BLaER1 treated with 17β-estradiol and CSF1 and Interleukin-3, amounts not matched to agents 10 nM and 100 nM (cell line): ENCODE measurements at regions not wholly inside any gene's neighbourhood (a gene's known extent, or its start where the extent isn't known, plus 50 kb on each side); places are given as distances from the start of the nearest gene placed in this dataset.
A peak's percentile ranks its signal among the peaks of the same experiment; 100 is the strongest.

ENCODE experiments used
- H3K27ac ChIP-seq, 11 experiments: shearing (Covaris generic); formaldehyde crosslinking; 2 replicates each; pipeline ENCODE4 v1.8.1; 2022
- H3K27me3 ChIP-seq, 11 experiments: shearing (Covaris generic); formaldehyde crosslinking; 2 replicates each; pipeline ENCODE4 v1.8.1; 2022
- H3K36me3 ChIP-seq, 11 experiments: shearing (Covaris generic); formaldehyde crosslinking; 2 replicates each; pipeline ENCODE4 v1.8.1; 2022
- H3K4me1 ChIP-seq, 10 experiments: shearing (Covaris generic); formaldehyde crosslinking; 2 replicates each; pipeline ENCODE4 v1.8.1; 2022
- H3K4me2 ChIP-seq, 11 experiments: shearing (Covaris generic); formaldehyde crosslinking; 2 replicates each; pipeline ENCODE4 v1.8.1; 2022
- H3K4me3 ChIP-seq, 10 experiments: shearing (Covaris generic); formaldehyde crosslinking; 2 replicates each; pipeline ENCODE4 v1.8.1; 2022
- H3K9ac ChIP-seq, 11 experiments: shearing (Covaris generic); formaldehyde crosslinking; 2 replicates each; pipeline ENCODE4 v1.8.1; 2022
- H3K9me3 ChIP-seq, 11 experiments: shearing (Covaris generic); formaldehyde crosslinking; replicated peaks in 1 of 11; 2 replicates each; pipeline ENCODE4 v1.8.1; 2022
- H4K20me1 ChIP-seq, 11 experiments: shearing (Covaris generic); formaldehyde crosslinking; 2 replicates each; pipeline ENCODE4 v1.8.1; 2022
- Cebpa-rat ChIP-seq, 11 experiments: shearing (Covaris generic); IDR thresholded peaks; 2 replicates each; pipeline ENCODE4 v1.8.1; 2022

DNA sequence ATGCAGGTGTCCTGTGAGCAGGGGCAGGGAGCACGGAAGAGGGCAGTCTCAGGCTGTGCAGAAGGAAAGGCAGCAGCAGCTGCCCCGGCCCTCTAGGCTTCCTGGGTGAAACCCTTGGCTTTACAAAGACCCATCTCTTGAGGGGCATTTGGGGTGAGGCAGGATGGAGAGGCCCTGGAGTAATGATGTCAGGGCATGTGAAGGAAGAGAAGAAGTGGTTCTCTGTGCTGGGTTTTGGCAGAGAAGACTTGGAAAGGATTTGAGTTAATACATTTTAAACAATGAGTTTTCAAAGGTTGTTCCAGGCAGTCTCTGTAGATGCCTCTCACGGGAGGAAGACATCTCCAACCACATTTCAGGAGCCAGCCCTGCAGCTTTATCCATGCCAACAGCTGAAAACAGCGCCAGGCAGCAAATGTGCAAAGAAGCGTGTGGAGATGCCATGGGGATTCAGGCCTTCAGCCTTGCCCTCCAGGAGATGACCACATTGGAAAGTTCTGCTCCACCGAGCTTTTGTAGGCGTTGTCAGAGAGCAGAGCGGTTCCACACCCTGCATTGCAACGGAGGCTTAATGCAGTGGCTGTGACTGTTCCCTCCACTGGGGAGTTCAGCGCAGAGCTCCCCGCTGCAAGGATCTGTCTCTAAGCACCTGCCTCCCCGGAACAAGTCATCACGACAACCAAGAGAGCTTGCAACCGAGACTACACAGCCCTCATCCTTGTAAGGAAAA is 322.8 kb downstream of the UQCRFS1 start:
- Histone ChIP-seq H3K9me3 (no peaks in the 10 kb centered on the region), H4K20me1 (peaks cover 0 to 17% (median 5%) of the 10 kb centered on the region in 11 experiments; a peak in 9 of 22 replicates), H3K4me1 (peaks cover 0 to 20% (median 9%) of the 10 kb centered on the region in 10 experiments; a peak in 12 of 20 replicates), H3K4me3 (no peak overlapping the region), H3K4me2 (peak overlapping the region in 6 of 11 experiments; percentile 6 to 29 (median 20); a peak in 6 of 22 replicates), H3K27me3 (peaks cover 42 to 62% (median 49%) of the 10 kb centered on the region in 11 experiments), H3K27ac (no peak overlapping the region), H3K36me3 (no peaks in the 10 kb centered on the region), H3K9ac (no peak overlapping the region)
- no peak for TF ChIP-seq Cebpa-rat (IDR thresholded peaks at IDR 0.05)

GRCh38 chr19:28887920-28888618 is 324.9 kb downstream of the UQCRFS1 start:
- peaks cover 0 to 17% (median 5%) of the 10 kb centered on the region in 11 experiments; a peak in 9 of 22 replicates for H4K20me1 ChIP-seq
- H3K4me1 ChIP-seq = peaks cover 0 to 28% (median 12%) of the 10 kb centered on the region in 10 experiments; a peak in 14 of 20 replicates
- H3K4me3 ChIP-seq = no peak overlapping the region
- no peak overlapping the region for H3K9ac ChIP-seq
- no peaks in the 10 kb centered on the region for H3K9me3 ChIP-seq
- no peaks in the 10 kb centered on the region for H3K36me3 ChIP-seq
- TF ChIP-seq Cebpa-rat (IDR thresholded peaks at IDR 0.05) = no peak
- peaks cover 47 to 74% (median 52%) of the 10 kb centered on the region in 11 experiments for H3K27me3 ChIP-seq
- 0 out of 22 replicates have a peak overlapping the region, but pooled peaks of 2 of the 11 experiments have one; percentile 12 to 15 for H3K4me2 ChIP-seq
- no peak overlapping the region for H3K27ac ChIP-seq

DNA sequence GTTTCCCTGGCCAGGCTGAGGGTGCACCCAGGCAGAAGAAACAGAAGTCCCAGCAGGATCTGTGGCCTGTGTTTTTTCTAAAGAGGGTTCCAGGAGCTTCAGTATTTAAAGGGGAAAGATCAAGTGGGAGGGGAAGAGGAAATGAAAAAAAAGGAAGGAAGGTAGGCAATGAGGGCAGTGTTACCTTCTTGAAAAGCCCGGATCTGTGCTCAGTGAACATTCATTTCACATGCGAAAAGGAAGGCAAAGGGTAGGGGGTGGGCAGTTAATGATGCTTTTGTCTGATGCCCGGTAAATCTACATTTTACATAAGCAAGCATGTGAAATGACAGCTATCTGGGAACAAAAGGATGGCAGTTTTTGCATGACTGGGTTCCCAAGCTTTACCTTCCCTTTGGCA is 326.2 kb downstream of the UQCRFS1 start:
- Histone ChIP-seq H3K36me3 (no peaks in the 10 kb centered on the region), H3K9ac (no peak overlapping the region), H3K9me3 (no peaks in the 10 kb centered on the region), H3K4me1 (peaks cover 5 to 41% (median 25%) of the 10 kb centered on the region in 10 experiments), H3K27ac (no peak overlapping the region), H3K27me3 (peaks cover 49 to 79% (median 53%) of the 10 kb centered on the region in 11 experiments), H3K4me2 (peak overlapping the region in 5 of 11 experiments; percentile 4 to 24 (median 19); a peak in 6 of 22 replicates), H3K4me3 (no peak overlapping the region), H4K20me1 (peaks cover 0 to 17% (median 6%) of the 10 kb centered on the region in 11 experiments; a peak in 9 of 22 replicates)
- TF ChIP-seq Cebpa-rat (IDR thresholded peaks at IDR 0.05) = no peak

DNA sequence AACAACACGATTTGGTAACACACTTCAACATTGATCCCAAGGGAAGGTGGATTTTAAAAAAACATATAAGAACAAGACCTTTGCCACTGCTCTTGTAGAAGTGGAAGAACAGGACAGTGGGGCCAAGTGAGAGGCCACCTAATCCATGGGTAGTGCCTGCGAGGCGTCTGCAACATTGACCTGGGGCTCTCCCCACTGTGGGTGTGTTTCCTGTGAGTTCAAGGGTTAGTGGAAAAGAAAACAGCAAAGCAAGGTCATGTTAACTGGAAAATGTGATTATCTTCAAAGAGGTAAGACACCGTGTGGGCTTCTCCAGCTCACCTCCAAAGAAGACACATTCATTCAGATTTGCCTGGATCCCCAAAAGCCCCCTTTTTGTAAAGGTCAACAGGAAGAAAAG is 327.0 kb downstream of the UQCRFS1 start:
- no peak overlapping the region for H3K27ac ChIP-seq
- H3K4me1 ChIP-seq = peaks cover 12 to 49% (median 33%) of the 10 kb centered on the region in 10 experiments
- no peak overlapping the region for H3K4me3 ChIP-seq
- no peak for TF ChIP-seq Cebpa-rat (IDR thresholded peaks at IDR 0.05)
- no peak overlapping the region for H3K9ac ChIP-seq
- H3K27me3 ChIP-seq = peaks cover 47 to 74% (median 53%) of the 10 kb centered on the region in 11 experiments
- H4K20me1 ChIP-seq = peaks cover 0 to 17% (median 6%) of the 10 kb centered on the region in 11 experiments; a peak in 9 of 22 replicates
- H3K36me3 ChIP-seq = no peaks in the 10 kb centered on the region
- H3K4me2 ChIP-seq = no peak overlapping the region
- no peaks in the 10 kb centered on the region for H3K9me3 ChIP-seq

DNA sequence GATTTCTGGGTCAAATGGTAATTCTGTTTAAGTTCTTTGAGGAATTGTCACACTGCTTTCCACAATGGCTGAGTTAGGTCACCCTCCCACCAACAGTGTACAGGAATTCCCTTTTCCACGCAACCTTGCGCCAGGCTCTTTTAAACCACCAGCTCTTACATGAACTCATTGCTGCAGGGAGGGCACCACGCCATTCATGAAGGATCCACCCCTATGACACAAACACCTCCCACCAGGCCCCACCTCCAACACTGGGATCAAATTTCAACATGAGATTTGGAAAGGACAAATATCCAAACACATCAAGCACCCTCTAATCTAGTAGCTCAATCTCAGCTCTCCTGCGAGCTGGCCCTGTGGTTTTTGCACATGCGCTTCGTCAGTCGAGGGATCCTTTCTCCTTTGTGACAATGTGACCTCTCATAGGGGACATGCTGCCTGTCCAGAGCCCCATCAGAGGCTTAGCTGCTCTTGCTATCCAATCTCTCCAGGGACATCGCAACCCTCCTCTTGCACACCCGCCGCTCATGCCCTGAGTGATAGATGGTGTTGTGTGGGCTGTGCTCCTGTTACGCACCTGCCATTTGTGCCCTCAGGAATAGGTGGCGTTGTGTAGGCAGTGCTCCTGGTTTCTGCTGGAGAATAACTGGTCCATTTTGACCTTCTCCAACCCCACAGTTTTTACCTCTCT is 328.0 kb downstream of the UQCRFS1 start:
- no peak overlapping the region for H3K27ac ChIP-seq
- peaks cover 0 to 14% (median 6%) of the 10 kb centered on the region in 11 experiments; a peak in 9 of 22 replicates for H4K20me1 ChIP-seq
- H3K9ac ChIP-seq = no peak overlapping the region
- H3K27me3 ChIP-seq = peaks cover 36 to 63% (median 45%) of the 10 kb centered on the region in 11 experiments
- no peaks in the 10 kb centered on the region for H3K36me3 ChIP-seq
- H3K4me2 ChIP-seq = peak overlapping the region in 1 of 11 experiments; percentile 33; a peak in 2 of 22 replicates
- H3K9me3 ChIP-seq = no peaks in the 10 kb centered on the region
- H3K4me3 ChIP-seq = no peak overlapping the region
- no peak for TF ChIP-seq Cebpa-rat (IDR thresholded peaks at IDR 0.05)
- peaks cover 20 to 58% (median 40%) of the 10 kb centered on the region in 10 experiments for H3K4me1 ChIP-seq

- peaks cover 20 to 47% (median 28%) of the 10 kb centered on the region in 11 experiments for H3K27me3 ChIP-seq
- H3K4me1 ChIP-seq = peaks cover 20 to 55% (median 40%) of the 10 kb centered on the region in 10 experiments
- H3K9me3 ChIP-seq = no peaks in the 10 kb centered on the region
- H3K27ac ChIP-seq = no peak overlapping the region
- no peaks in the 10 kb centered on the region for H3K36me3 ChIP-seq
- TF ChIP-seq Cebpa-rat (IDR thresholded peaks at IDR 0.05) = no peak
- no peak overlapping the region for H3K9ac ChIP-seq
- H3K4me3 ChIP-seq = no peak overlapping the region
- H3K4me2 ChIP-seq = peak overlapping the region in 7 of 11 experiments; percentile 71 to 90 (median 78); a peak in 11 of 22 replicates
- peaks cover 0 to 5% (median under 1%) of the 10 kb centered on the region in 11 experiments; a peak in 8 of 22 replicates for H4K20me1 ChIP-seq
Observed at GRCh38 chr19:28883241-28883693, 329.7 kb downstream of the UQCRFS1 start.

GRCh38 chr19:28882818-28883217 is 330.1 kb downstream of the UQCRFS1 start:
- Histone ChIP-seq H3K27ac (no peak overlapping the region), H4K20me1 (peaks cover 0 to 5% (median 0%) of the 10 kb centered on the region in 11 experiments; a peak in 1 of 22 replicates), H3K9ac (no peak overlapping the region), H3K27me3 (peaks cover 15 to 42% (median 24%) of the 10 kb centered on the region in 11 experiments), H3K4me1 (peaks cover 20 to 52% (median 40%) of the 10 kb centered on the region in 10 experiments), H3K9me3 (no peaks in the 10 kb centered on the region), H3K4me3 (no peak overlapping the region), H3K4me2 (peak overlapping the region in 9 of 11 experiments; percentile 71 to 90 (median 78); a peak in 17 of 22 replicates), H3K36me3 (no peaks in the 10 kb centered on the region)
- TF ChIP-seq Cebpa-rat (IDR thresholded peaks at IDR 0.05) = no peak

DNA sequence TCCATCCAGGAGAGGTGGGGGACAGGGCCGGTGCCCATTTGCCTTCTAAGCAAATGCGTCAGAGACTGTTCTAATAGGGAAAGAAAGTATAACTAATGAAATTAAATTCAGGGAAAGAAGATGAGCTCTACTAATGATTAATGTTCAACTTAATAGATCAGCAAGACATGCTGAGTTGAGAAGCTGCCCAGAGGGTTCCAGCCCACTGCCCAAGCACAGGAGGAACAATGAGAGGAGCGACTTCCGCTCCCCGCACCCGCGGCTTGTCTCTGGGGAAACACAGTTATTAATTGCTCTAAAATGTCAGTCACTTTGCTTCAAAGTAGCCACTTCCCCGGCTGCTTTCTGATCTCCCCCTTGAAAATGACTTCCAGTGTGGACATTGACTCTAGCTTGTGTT is 331.3 kb downstream of the UQCRFS1 start:
- H3K9ac ChIP-seq = peak overlapping the region in 1 of 11 experiments; percentile 32; a peak in 1 of 22 replicates
- no peak for TF ChIP-seq Cebpa-rat (IDR thresholded peaks at IDR 0.05)
- H3K9me3 ChIP-seq = no peaks in the 10 kb centered on the region
- no peaks in the 10 kb centered on the region for H3K36me3 ChIP-seq
- H3K27ac ChIP-seq = peak overlapping the region in 1 of 11 experiments; percentile 4; a peak in 1 of 22 replicates
- H3K27me3 ChIP-seq = peaks cover 3 to 30% (median 12%) of the 10 kb centered on the region in 11 experiments; a peak in 20 of 22 replicates
- H3K4me3 ChIP-seq = peak overlapping the region in 1 of 10 experiments; percentile 8; a peak in 2 of 20 replicates
- peak overlapping the region; percentile 45 to 90 (median 75); a peak in 21 of 22 replicates for H3K4me2 ChIP-seq
- peaks cover 0 to 8% (median 0%) of the 10 kb centered on the region in 11 experiments; a peak in 1 of 22 replicates for H4K20me1 ChIP-seq
- H3K4me1 ChIP-seq = peaks cover 20 to 47% (median 35%) of the 10 kb centered on the region in 10 experiments
